HG02943 (cell line): ENCODE measurements at regions not wholly inside any gene's neighbourhood (a gene's known extent, or its start where the extent isn't known, plus 50 kb on each side); places are given as distances from the start of the nearest gene placed in this dataset.

ENCODE experiments used
- ATAC-seq: cut with Tn5 transposase; IDR thresholded peaks from one replicate; pipeline ENCODE4 v1.9.1; 2021; ENCODE audit warnings: mild to moderate bottlenecking, low read depth, moderate library complexity; ENCODE audit not compliant: unreplicated experiment

- no peak for ATAC-seq
Observed at GRCh38 chr7:136551618-136552017, 316.8 kb upstream of the CHRM2 start.

GRCh38 chr7:136549756-136550155, 318.7 kb upstream of the CHRM2 start:
- no peak for ATAC-seq

DNA sequence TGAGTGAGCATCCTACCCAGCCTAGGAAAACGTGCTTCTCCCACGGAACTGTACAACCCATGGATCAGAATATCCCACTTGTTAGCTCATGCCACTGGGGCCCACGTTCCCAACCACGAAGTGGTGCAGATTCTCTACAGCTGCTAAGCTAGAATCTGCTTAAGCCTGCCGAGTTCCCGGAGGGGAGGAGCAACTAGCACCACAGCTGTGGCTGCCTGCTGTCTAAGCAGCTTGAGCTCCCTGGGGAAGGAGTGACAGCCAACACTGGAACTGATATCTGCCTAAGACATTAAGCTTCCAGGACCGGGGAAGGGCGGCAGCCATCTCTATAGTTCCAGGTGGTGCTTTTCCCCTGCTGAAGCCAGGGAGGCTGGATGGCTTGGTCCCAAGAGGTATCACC, 334.7 kb upstream of the CHRM2 start:
- no peak for ATAC-seq

GRCh38 chr7:136530831-136531230, 337.6 kb upstream of the CHRM2 start:
- ATAC-seq, result no peak

DNA sequence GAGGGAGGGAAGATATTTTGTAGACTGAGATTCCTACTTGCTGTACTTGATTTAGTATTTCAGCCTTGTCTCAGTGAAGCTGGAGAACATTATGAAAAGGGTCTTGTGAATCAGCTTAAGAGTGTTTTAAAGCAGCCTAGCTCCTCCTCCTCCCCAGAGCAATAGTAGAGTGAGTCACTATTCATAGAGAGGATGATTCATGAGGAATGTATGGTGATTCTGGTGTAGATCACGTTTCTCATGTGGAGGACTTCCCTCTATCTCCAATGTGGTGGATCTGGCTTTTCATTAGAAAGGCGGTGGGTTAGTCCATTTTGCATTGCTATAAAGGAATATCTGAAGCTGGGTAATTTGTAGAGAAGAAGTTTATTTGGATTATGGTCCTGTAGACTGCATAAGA, 340.1 kb upstream of the CHRM2 start:
- ATAC-seq, result no peak

DNA sequence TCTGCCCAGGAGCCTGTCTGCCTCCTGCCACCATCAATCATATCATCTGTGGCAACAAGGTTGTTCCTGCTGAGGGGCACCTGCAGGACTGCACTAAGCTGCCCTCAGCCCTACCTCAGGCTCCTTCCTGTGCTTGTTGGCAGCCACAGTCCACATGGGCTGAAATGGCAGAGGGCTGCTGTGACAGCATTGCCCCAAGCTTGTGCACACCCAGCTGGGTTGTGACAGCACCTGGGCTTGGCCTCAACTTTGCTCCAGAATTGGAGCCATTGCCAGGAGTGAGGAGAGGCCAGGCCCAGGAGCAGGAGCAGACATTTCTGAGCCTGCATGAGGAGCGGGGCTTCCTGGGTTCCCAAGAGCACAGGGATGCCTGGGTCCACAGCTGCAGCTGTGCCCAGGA, 340.9 kb upstream of the CHRM2 start:
- no peak for ATAC-seq

GRCh38 chr7:136526408-136527105, 341.9 kb upstream of the CHRM2 start:
- no peak for ATAC-seq

DNA sequence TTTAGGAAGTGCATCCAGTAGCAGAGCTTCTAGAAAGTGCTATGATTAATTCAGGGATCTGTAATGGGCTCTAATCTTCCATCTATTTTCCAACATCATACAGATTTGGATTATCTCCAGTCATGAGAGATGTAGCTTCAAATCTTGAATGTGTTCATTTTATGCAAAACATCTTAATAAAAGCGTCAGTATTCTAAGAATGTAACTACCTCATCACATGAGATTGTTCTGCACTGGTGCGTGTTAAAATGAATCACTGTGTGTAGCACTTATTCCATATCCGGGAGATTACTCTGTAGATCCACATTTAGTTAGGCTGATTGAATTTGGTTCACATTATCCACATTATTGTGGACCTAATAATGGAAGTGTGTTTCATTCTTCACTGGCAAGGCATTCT, 344.9 kb upstream of the CHRM2 start:
- ATAC-seq, result no peak

- ATAC-seq, result no peak
Observed at GRCh38 chr7:136517971-136518370, 350.5 kb upstream of the CHRM2 start.

DNA sequence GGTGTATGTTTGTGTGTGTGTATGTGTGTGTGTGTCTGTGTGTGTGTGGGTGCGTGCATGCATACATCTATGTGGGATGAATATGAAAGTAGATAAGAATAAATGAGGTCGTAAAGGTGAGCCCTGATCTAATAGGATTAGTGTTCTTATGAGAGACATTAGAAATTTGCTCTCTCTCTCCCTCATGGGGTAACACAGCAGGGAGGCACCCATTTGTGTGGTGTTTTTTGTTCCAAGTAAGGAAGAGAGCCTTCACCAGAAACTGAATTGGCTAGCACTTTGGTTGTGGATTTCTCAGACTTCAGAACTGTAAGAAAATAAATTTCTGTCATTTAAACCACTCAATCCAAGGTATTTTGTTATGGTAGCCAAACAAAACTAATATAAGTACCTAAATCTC, 353.7 kb upstream of the CHRM2 start:
- ATAC-seq, result no peak

DNA sequence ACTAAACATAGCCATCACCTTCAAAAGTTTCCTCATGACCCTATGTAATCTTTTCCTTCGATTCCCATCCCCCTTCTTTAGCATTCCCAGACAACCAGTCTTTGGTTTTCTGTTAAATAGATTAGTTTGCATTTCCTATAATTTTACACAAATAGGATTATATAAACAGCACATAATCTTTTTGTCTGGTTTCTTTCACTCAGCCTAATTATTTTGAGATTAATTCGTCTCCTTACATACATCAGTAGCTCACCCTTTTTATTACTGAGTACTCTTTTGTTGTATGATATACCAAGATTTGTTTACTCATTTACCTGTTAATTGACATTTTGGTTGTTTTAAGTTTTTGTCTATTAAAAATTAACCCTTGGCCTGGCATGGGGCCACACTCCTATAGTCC, 354.7 kb upstream of the CHRM2 start:
- no peak for ATAC-seq

GRCh38 chr7:136509466-136509865, 359.0 kb upstream of the CHRM2 start:
- ATAC-seq, result no peak

DNA sequence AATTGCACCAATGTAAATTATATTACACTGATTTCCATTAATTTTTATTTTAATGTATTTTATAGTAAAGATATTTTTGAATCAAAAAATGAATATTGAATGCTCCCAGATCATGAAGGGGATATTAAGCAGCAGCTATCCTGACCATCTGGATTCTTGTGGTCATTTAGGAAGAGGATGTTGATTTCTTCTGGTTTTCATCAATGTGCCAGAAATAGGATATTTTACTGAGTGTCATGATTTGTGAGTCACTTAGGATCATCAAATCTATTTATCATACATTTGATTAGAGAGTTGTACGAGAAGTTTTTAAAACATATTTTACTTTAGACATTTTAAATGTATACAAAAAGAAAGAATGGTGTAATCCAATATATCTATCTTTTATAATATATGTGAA, 366.3 kb upstream of the CHRM2 start:
- ATAC-seq, result no peak

DNA sequence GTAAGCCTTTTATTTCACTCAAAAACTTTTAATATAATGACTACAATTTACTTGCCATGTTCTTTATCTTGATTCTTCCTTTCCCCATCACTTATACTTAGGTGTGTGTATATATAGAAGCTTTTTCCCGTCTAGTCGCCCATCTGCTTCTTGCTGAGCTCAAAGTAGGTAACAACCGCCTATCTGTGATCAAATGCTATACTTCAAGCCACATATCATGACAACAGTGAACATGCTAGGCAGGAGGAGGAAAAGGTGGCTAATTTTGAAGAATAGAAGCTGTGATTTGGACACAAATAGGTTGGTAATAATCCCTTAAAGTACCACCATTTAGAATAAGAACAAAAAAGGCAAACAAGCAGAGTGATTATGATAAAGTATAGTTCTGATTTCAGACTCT, 367.3 kb upstream of the CHRM2 start:
- ATAC-seq, result no peak

DNA sequence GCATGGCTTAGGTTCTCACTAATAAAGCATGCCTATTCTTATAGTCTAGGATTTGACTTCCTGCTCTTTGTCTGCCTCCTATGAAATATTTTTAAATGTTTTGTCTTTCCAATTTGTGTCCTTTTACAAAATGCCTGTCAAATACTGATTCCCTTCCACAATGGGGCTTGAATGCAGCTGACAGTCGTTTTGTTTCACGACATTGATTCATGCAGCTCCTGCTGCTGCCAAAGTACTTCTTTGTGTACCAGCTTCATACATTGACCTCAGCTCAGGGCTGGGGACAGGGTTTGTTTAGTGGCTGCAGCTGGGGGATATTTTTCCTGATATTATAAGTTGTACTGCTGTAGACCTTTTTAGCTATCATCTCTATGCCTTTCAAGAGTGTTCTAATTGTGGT, 371.9 kb upstream of the CHRM2 start:
- ATAC-seq, result no peak

DNA sequence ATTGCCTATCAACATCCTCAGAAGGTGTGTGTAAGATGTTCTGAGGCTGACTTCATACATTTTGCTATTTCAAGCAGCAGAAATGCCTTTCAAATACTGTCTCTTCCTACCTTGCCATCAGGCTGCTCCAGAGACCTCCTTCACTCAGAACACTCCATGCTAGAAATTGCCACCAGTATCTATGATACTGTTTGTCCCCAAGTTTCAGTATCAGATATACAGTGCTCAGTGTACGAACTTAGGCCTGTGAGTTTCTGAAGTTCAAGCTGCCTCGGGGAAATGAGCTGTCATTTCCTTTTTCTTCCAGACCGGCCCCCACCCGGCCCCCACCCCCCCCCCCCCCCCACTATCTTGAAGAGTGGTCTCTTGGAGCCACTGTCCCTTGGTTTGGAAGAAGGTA, 373.4 kb upstream of the CHRM2 start:
- no peak for ATAC-seq

GRCh38 chr7:136492366-136492765, 376.1 kb upstream of the CHRM2 start:
- no peak for ATAC-seq

DNA sequence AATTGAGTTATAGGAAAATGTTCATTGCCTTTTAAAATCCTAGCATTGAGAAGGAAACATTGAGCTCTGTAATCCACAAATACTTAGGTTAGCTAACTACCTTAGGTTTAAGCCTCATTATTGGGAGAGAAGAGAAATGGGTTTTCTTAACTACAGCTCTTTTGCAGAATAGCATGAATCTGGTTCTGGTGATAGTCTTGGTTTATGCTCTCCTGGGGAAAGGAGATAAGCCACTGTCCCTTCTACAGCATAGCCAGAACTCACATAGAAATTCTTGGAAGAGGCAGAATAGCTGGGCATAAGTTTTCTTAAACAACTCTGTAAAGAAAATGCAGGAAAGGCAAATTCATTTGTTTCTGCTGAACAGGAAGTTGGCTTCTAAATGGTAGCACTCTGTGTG, 378.6 kb upstream of the CHRM2 start:
- ATAC-seq, result no peak

DNA sequence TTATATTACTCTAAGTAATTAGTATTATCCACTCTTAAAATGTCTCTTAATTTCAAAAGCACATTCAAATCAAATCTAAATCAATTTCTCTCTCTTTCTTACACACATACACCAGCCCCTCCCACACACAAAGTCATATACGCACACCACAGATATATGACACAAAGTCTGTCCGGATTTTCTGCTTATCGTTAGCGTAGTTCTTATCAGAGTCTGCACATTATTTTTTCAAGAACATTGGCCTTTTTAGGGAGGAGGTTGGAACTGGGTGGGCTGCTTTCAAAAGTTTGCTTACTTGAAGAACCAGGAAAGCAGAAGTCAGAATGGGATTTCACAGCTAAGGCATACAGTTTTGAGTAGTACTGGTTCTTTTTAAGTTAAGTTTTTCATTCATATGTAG, 387.6 kb upstream of the CHRM2 start:
- ATAC-seq, result no peak

DNA sequence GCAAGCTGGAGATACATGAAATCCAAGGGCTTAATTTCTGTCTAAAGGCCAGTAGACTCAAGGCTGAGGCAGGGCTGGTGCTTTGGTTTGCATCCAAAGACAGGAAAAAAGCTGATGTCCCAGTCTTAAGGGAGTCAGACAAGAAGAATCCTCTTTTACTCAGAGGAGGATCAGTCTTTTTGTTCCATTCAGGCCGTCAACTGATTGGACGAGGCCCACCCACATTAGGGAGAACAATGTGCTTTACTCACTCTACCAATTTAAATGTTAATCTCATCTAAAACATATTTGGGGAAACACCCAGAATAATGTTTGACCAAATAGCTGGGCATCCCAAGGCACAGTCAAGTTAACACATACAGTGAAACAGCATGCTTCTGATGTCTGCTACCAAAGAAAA, 388.5 kb upstream of the CHRM2 start:
- ATAC-seq, result no peak

- no peak for ATAC-seq
Observed at GRCh38 chr7:136470179-136470578, 398.3 kb upstream of the CHRM2 start.

DNA sequence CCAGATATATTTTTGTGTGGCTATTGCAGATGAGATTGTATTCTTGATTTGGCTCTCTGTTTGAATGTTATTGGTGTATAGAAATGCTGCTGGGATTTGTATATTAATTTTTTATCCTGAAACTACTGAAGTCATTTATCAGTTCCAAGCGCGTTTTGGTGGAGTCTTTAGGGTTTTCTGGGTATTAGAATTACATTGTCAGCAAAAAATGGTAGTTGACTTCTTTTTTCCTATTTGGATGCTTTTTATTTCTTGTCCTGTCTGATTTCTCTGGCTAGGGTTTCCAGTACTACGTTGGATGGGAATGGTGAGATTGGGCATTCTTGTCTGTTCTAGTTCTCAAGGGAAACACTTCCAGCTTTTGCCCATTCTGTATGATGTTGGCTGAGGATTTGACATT, 415.5 kb upstream of the CHRM2 start:
- ATAC-seq, result no peak

DNA sequence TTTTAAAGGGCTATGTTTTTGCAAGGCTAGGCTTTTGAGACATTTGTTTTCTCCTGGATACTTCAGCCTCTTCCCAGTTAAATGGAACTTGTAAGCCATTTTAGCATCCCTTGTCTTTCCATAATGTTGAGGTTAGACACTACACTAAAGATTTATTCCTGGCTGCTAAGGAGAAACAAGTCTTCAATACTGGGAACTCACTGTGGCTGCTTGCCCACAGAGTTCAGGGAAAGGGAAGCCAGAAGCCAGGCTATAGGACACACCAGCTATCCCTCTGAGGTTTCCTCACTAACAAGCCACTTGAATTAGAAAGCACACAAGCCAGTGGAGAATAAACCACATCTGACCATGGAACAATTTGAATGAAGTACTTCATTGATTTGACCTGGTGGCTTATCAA, 421.7 kb upstream of the CHRM2 start:
- ATAC-seq, result no peak
